ENCODE measurements at regions not wholly inside any gene's neighbourhood (a gene's known extent, or its start where the extent isn't known, plus 50 kb on each side); places are given as distances from the start of the nearest gene placed in this dataset.

GRCh38 chr5:152177626-152178349 lies 227.3 kb downstream of the NMUR2 start:
- no peaks in the 10 kb centered on the region for H3K4me1 ChIP-seq (ENCODE audit: control insufficient read depth, extremely low read depth, insufficient read depth, low read length)
- H3K79me2 ChIP-seq (ENCODE audit: control insufficient read depth, insufficient read depth, low read length): no peaks in the 10 kb centered on the region
- H2AFZ ChIP-seq (ENCODE audit: low read depth, low read length): no peak overlapping the region
- TF ChIP-seq CTCF (IDR thresholded peaks at IDR 0.05; ENCODE audit: extremely low read depth in 1 of 2, insufficient read depth in 1 of 2, low read depth in 1 of 2, low read length in 2 of 2) (no peak), POLR2AphosphoS5 (IDR thresholded peaks at IDR 0.05; ENCODE audit: insufficient read depth, low read depth, low read length) (no peak), EZH2 (IDR thresholded peaks at IDR 0.05; ENCODE audit: borderline replicate concordance, low read depth, low read length, severe bottlenecking) (no peak), GATA2 (IDR thresholded peaks at IDR 0.05; ENCODE audit: insufficient read depth, insufficient read length, low read depth, low read length) (no peak), FOS (IDR thresholded peaks at IDR 0.05; ENCODE audit: borderline replicate concordance, insufficient read depth, low read length) (no peak), POLR2A (IDR thresholded peaks at IDR 0.05; ENCODE audit: low read depth, low read length) (no peak), MYC (IDR thresholded peaks at IDR 0.05; ENCODE audit: low read depth, low read length) (no peak), JUN (IDR thresholded peaks at IDR 0.05; ENCODE audit: borderline replicate concordance, insufficient read depth, insufficient read length, low read depth) (no peak)
- TF ChIP-seq, protein P1, sequence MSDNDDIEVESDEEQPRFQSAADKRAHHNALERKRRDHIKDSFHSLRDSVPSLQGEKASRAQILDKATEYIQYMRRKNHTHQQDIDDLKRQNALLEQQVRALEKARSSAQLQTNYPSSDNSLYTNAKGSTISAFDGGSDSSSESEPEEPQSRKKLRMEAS (IDR thresholded peaks at IDR 0.05; ENCODE audit: insufficient read depth, insufficient read length): no peak
- H3K9me3 ChIP-seq (replicated peaks; ENCODE audit: control insufficient read depth, insufficient read depth, low read length): no peaks in the 10 kb centered on the region
- intact Hi-C loops (cut with micrococcal nuclease) (no loop called here), dilution Hi-C loops (cut with MboI; ENCODE audit: extremely low pct_ligation_motif_present, low sequenced_read_pairs) (no loop called here)
- ChIA-PET CTCF (no interaction called here), POLR2A (no interaction called here)
- BruUV-seq (replicated peaks): no TSS peak
- no peaks in the 10 kb centered on the region for H3K36me3 ChIP-seq (ENCODE audit: control insufficient read depth in 2 of 2, extremely low read depth in 1 of 2, insufficient read depth in 2 of 2, low read length in 2 of 2)
- H3K9me1 ChIP-seq (replicated peaks; ENCODE audit: control insufficient read depth, extremely low read depth, insufficient read depth, low read length): no peaks in the 10 kb centered on the region
- no peak overlapping the region for H3K9ac ChIP-seq (replicated peaks; ENCODE audit: extremely low read depth, insufficient read depth, low read length)
- H3K27ac ChIP-seq (ENCODE audit: insufficient read depth, low read depth, low read length): no peak overlapping the region
- FAIRE-seq: no peak
- no peaks in the 10 kb centered on the region for H4K20me1 ChIP-seq (replicated peaks; ENCODE audit: control insufficient read depth, extremely low read depth, insufficient read depth, low read length)
- no peak overlapping the region for H3K4me2 ChIP-seq (ENCODE audit: insufficient read depth, low read length)
- H3K4me3 ChIP-seq (replicated peaks in 1 of 3; ENCODE audit: insufficient read depth in 1 of 3, low read depth in 1 of 3, low read length in 3 of 3): no peak overlapping the region
- no peak for DNase-seq (ENCODE audit: low read depth, low spot score)
- no peaks in the 10 kb centered on the region for H3K27me3 ChIP-seq (ENCODE audit: control insufficient read depth in 2 of 2, insufficient read depth in 2 of 2, low read length in 2 of 2)

Measured in endothelial cell of umbilical vein (primary cell).